Iris pigment epithelial cell (primary cell): ENCODE measurements at regions not wholly inside any gene's neighbourhood (a gene's known extent, or its start where the extent isn't known, plus 50 kb on each side); places are given as distances from the start of the nearest gene placed in this dataset.

ENCODE experiments used
- DNase-seq: peaks from one replicate; pipeline ENCODE4 v3.0.0-alpha.2; 2011; ENCODE audit warnings: low read depth

DNA sequence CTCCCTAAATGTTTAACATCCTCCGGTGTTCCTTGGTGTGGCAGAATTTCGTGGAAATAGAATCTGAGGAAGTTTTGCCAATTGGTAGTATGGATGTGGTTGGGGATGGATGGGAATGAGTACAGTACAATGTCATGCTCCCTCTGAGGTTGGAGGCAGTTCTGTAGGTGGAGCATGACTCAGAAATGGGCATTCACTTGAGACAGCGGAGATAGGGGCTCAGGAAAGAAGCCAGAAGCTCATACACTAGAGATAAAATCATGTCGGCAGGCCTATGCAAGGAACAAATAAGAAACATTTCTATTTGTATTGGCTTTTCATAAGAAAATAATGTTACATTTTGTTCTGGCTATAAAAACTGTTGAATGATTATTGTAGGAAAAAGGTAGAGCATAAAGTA is 196.0 kb downstream of the URB2 start:
- peak; percentile 5 for DNase-seq

DNA sequence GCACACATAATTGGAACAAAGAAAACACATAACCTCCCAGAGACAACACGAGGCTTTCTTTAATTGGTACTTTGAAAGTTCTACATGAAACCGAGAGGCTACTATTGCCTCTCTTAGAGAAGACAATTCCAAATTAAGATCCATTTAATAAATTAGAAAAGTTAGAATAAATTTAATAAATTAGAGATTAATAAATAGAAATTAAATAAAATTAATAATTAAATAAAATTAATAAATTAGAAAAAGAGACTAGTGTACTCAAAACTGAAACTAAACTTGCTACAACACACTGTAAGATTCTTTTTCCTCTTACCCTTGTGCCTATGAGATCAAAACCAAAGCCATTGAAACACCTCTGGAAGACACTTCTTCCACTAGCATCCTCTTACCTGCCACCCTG is 199.0 kb downstream of the URB2 start:
- no peak for DNase-seq

DNA sequence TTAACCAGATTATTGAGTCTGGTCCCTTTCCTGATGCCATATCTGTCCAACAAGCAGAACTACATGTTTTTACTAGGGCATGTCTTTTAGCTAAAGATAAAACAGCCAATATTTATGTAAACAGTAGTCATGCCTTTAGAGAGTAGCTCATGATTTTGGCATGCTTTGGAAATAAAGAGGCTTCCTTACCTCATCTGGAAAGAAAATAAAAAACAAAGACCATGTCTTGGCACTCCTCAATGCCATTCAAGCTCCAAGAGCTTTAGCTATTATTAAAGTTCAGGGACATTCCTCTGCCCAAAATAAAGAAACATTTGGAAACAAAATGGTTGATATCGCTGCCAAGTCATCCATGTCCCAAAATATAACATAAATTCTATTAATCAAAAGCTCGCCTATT is 202.4 kb downstream of the URB2 start:
- no peak for DNase-seq

DNA sequence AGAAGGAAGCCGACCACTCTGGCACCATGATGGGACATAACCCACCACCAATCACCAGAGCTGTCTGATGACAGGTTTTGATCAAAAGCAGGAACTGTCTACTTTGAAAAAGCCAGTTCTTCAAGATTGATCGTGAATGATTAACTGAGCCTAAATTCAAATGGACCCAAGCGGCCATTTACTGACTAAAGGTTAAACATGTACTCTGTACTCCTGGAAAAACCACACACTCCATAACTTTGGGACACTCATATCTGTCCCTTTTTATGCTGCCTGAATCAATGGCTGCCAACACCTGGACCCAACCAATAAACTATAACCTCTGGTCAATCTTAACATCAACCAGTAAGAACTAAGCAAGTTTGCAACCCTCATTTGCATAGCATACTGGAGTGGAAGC is 206.6 kb downstream of the URB2 start:
- no peak for DNase-seq

DNA sequence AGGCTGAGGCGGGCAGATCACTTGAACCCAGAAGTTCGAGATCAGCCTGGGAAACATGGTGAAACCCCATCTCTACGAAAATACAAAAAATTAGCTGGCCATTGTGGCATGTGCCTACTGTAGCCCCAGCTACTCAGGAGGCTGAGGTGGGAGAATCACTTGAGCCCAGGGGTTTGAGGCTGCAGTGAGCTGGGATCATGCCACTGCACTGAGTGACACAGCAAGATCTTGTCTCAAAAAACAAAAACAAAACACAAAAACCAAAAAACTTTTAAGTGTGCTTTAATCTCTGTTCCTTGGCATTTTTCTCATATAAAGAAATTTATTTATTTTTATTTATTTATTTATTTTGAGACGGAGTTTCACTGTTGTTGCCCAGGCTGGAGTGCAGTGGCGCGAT is 208.2 kb downstream of the URB2 start:
- DNase-seq: no peak

DNA sequence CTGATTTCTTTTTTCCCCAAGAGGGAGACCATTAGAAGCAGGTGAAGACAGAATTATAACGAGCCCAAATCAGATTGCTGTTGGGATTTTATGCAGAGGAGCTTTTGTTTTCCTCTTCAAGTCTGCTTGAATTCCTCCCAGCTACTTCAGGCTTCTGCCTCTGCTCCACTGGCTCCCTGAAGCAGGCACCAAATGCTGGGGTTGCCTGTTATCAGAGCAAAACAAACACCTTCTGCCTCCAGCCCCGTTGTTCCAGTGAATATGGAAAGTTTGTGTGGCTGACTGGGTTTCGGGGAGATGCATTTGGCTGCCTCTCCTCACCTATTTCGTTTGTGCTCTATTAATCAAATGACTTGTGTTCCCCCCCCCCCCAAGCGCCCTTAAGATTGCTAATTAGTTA is 209.2 kb downstream of the URB2 start:
- DNase-seq: no peak

DNA sequence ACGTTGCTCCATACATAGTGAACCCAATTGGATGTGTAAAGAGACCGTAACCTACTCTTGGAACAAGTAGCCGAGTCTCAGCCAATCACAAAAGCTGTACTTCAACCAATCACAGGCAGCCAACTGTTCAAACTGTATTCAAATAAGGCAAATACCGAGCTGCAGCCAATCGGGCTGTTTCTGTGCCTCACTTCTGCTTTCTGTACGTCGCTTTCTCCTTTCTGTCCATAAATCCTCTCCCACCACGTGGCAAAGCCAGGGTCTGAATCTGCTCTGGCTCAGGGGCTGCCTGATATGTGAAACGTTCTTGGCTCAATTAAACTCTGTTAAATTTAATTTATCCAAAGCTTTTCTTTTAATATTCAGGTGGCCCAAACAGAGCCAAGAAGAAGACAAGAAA is 210.3 kb downstream of the URB2 start:
- DNase-seq: no peak

DNA sequence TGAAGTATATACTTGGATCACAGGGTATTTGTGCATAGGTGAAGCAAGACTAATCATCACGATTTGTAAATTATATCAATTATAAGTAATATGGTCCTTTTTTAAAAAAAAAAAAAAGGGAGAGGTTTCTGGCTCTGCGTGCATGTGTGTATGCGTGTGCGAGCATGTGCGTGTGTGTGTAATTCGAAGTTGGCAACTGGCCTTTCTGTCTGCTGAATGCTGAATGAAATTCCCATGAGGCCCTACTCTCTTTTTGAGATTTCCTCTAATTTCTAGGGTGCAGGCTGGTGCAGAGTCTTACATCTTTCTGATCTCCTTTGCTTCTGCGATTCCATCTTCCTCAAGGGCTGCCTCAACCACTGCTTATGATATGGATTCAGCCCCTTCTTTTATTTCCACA is 212.2 kb downstream of the URB2 start:
- no peak for DNase-seq

DNA sequence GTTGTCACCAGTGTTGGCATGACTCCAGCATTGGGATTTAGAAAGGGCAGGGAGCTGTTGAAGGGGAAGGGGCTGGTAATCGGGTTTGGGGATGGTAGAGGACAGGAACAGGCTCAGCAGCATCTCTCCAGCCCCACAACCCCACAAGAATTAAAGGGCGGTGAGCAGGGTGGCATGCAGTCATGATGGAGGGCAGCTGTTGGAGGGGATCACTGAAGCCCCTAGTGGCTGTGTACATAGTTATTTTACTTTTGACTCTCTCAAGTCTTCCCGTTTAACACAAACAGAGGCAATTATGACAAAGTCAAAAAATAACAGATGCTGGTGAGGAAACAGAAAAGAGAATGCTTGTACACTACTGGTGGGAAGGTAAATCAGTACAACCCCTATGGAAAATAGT is 213.8 kb downstream of the URB2 start:
- no peak for DNase-seq

DNA sequence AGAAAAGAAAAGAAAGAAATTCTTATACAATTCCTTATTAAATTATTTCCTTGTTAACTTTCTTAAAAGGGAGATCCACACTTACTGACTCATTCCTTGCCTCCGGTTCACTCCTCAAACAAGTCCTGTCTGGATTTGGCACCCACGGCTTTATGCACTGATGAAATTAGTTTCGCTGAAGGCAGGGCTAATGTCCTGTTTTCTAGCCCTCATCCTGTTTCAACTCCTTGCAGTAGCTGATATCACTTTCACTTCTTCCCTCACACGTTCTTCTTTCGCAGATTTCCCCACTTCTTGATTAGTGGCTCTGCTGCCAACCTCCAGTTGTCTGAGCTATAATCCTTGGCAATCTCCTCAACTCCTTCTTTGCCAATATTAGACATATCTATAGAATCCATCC is 215.2 kb downstream of the URB2 start:
- no peak for DNase-seq

DNA sequence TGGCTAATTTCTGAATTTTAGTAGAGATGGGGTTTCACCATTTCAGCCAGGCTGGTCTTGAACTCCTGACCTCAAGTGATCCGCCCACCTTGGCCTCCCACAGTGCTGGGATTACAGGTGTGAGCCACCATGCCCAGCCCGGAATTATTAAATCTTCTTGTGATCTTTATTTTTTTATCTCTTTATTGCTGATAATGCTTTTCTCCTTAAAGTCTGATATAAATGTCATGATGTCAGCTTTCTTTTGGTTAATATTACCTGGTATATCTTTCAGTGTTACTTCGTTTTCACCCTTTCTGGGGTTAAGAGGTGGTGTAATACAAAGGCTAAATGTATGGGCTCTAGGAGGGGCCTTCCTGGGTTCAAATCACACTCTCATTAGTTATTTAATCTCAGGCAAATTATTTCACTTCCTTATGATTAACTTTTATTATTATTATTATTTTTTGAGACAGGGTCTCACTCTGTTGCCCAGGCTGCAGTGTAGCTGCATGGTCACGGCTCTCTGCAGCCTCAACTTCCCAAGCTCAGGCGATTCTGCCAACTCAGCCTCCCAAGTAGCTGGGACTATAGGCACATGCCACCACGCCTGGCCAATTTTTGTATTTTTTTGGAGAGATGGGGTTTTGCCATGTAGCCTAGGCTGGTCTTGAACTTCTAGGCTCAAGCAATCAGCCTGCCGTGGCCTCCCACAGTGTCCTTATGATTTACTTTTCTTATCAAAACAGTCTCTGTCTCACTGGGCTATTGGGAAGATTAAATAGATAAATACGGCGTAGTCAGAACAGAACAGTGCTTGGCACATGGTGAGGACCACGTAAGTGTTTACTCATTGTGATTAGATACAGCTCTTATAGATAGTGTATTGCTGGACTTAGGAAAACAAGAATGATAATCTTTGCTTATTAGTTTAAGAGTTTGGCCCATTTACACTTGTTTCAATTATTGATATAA is 216.5 kb downstream of the URB2 start:
- DNase-seq: no peak

DNA sequence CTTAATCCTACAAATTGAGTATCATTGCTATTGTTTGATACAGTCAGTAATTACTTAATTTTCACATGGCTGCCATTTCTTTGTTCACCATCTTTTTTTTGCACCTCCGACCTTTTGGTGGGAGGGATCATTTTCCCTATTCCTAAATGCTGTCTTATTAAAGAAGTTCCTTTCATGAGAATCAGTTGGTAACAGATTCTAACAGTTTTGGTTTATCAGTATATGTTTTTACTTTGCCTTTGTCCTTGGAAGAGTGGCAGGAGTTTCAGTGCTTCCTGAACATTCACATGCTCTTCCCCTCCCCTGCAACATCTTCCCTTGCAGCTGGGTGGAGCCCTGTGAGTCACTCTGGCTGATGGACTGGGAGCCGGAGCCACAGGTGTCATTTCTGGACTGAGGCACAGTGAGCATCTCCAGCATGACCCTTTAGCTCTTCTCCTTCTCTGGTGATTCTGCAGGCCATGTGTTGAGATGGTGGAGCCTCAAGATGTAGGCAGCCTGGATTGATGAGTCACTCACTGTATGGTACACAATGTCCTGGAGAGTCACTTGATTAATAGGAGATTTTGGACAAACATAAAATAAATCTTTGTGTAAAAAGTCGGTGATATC is 217.7 kb downstream of the URB2 start:
- peak; percentile 37 for DNase-seq

DNA sequence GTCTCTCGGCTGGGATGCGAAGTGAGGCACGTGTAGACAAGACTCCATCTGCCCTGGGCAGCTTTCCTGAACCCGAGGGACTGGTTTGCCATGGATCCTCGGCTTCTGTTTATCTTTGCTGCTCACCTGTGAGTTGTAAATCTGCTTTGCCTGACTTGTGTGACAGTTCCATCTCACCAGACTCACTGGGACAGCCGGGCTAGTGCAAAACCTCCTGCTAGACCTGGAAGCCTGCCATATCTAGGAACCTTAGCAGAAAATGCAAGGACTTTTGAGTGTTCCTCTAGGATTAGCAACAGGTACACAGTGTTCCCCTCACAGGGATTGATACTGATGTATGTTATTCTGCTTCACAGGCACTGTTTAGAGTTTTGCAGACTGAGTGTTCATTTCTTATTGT is 218.6 kb downstream of the URB2 start:
- no peak for DNase-seq

DNA sequence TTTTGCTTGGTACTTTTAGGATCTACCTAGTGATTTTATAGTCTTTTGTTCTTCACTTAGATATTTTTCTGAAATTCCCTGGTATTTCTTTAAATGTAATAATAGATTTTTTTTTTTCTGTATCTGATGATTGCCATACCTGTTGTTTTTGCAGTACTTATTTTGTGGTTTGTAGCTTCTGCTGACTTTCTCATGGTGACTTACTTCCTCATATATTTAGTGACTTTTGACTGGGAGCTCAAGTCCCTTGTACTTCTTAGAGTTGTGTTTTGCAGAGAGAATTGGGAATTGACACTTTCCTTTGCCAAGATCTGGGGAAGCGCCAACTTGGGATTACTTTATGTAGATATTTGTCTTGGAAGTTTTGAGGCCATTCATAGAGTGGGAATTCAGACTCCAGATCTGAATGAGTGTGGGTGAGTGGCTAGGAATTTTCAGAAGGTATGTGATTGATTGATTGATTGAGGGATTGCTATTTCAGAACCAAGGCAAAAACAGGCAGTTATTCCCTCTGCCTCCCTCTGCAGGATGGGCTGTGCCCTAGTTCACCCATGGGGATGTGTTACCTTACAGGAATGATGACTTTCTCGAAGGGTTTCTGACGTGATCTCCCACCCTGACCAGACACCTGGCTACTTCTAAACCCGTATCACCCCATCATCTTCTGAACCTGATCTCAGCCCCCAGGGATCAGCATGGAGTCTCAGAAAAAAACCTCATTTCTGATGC is 219.5 kb downstream of the URB2 start:
- DNase-seq: no peak

DNA sequence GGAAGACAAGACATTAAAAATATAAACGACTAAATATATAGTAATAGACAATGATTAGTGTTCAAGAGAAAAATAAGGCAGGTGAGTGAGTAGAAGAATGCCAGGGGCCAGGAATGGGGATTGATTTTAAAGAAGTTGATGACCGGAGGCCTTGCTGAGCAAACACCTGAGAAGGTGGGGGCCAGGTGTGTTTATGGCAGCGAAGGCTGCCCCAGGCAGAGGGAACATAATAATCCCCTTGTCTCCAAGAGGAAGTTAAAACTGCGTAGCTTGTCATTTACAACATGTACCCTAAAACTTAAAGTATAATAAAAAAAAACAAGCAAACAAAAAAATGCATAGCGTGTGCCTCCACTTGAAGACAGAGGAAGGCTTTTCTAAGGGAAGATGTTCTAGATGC is 220.3 kb downstream of the URB2 start:
- DNase-seq: no peak

DNA sequence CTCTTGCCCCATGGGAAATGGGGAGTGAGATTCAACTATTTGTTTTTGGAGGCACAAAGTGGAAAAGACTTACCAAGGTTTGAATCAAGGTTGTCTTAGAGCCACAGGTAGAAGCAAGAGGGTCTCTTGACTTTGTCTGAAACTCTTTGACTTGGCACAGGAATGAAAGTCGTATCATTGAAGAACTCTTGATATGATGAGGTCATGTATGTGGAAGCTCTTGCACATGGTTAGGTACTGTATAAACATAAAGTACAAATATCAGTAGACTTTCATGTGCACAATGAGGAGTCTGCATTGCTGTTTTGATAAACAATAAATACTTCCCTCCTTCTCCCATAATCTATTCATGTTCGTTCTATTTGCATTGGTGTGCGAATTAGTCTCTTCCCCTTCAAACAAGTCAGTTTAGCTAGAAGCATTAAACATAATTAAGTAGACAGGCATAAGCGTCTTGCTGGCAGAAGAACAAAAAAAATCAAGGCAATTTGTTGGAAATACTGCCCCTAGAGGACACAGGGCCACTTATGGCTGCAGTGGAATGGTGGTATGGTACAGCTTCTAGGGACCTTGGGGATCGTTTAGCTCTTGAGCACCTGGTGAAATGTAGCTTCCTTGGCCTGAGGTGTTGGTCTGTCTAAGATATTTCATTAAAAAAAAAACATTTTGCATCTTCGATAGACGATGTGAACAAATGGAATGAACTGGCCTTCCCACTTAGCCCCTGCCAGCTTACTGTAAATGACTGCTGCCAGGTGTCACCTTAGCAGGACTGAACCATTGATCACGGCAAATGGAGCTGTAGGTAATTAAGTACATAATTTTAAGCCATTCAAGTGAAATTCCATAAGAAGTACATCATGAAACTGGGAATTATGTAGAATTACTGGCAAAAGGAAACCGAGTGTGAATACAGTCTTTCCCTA is 218.0 kb upstream of the GALNT2 start:
- DNase-seq: peak; percentile 50

DNA sequence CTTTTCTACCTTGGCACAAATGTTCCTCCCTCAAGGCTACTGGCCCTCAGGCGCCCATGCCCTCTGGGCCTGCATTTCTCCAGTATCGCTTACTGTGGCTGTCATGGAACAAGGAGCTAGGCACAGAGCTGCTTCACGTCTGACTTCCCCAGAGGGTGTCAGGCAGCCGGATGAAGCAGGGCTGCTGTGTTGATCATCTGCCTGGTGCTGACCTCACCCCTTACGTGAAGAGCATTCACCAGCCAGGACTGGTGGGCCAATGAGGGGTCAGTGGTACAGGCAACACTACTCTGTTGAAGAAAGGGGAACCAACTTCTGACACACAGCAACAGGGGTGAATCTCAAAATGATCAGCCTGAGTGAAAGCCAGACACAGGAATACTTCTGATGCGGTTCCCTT is 215.5 kb upstream of the GALNT2 start:
- DNase-seq: no peak

DNA sequence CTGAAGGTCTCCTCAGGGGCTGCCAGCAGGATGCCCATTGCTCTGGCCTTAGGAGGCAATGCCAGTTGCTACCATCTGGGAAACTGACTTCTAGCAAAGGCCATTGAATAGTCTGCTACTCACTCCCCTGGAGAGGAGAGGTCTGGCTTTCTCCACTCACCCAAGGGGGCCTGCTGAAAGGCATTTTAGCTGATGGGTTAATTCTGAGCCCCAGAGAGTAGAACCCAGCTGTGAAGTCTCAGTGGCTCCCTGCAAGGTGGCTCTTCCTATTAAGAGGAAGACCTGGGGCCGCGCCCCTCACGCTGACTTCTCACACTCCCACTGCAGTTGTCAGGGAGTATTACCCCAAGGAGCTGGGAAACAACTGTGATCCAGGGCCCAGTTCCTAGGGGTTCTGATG is 213.3 kb upstream of the GALNT2 start:
- no peak for DNase-seq

DNA sequence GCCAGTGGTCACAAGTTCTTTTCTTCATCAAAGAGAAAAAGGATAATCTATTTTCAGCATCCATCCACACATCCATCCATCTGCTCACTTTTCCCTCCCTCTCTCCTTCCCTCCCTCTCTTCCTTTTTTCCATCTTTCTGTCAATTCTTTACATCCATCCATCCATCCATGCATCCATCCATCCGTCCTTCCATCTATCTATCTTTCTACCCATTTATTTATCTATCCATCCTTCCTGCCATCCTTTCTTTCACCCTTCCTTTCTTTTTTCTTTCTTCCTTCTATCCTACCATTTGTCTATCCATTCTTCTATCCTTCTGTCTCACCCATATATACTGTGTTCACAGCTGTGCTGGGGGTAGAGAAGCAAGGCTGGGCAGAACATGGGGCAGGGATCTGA is 212.4 kb upstream of the GALNT2 start:
- DNase-seq: no peak

DNA sequence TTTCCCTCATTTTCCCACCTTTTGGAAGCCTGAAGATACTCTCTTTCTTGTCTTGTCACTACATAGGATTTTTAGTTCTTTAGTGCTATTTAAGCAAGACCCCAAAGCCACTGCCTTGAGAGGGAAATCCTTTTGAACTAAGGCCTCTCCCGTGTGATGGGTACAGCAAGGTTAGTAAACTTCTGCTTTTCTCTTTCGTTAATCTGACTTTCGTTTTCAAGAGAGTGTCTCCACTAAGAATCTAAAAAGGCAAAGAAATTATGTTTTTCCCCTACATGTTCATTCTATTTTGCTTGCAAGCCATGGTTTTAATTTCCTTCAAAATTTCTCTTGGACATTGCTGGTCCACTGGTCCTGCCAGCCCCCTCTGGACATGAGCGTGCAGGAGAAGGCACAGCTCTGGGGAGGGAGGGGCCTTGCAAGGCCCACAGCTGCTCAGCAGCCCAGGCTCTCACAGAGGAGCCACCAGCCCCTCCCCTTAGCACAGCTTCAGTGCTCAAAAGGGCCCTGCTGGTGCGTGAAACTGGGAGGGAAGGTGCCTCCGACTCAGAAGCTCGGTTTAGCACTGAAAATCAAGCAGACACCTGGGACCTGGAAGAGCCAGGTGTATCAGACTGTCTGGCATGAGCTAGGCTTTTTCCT is 210.9 kb upstream of the GALNT2 start:
- DNase-seq: no peak

DNA sequence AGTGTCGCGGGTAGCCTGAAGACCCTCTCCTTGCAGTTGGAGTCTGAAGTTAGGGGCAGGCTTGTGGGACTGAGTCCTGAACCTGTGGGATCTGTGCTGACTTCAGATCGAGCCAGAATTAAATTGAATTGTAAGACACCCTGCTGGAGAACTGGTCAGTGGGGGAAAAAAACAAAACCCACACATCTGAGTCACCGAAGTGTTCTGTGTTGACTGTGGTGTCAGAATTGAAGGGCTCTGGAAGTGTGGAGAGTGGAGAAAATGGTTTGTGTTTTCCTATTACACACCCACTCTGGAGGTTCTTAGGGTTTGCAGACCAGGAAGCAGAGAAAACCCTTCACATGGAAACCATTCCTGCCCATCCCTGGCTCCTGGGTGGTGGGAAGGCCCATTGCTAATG is 209.5 kb upstream of the GALNT2 start:
- DNase-seq: peak; percentile 8
